GM12878 (cell line): ENCODE measurements at regions not wholly inside any gene's neighbourhood (a gene's known extent, or its start where the extent isn't known, plus 50 kb on each side); places are given as distances from the start of the nearest gene placed in this dataset.

ENCODE experiments used
- CEBPB ChIP-seq, 2 experiments: fragments of 150-350 bp in 1 of 2; IDR thresholded peaks; 2 replicates each; pipeline ENCODE4 v1.6.1; 2012 to 2014; ENCODE audit warnings: low read depth in 2 of 2, low read length in 2 of 2, borderline replicate concordance in 1 of 2, inconsistent platforms in 1 of 2
- CHD4 ChIP-seq: fragments of 200-600 bp; sonication (generic); IDR thresholded peaks from 2 replicates; pipeline ENCODE4 v1.6.1; 2016; ENCODE audit warnings: mild to moderate bottlenecking
- GABPA ChIP-seq: IDR thresholded peaks from 2 replicates; pipeline ENCODE4 v1.6.1; 2014; ENCODE audit warnings: antibody characterized with exemption, low read depth, mild to moderate bottlenecking, inconsistent platforms
- NR2C2 ChIP-seq: IDR thresholded peaks from 2 replicates; pipeline ENCODE4 v1.6.1; 2011; ENCODE audit warnings: borderline replicate concordance, low read depth; ENCODE audit not compliant: control insufficient read depth, insufficient read length
- POLR2A ChIP-seq: IDR thresholded peaks from 2 replicates; pipeline ENCODE4 v1.6.1; 2011; ENCODE audit warnings: low read depth, mild to moderate bottlenecking, low read length
- STAT1 ChIP-seq: fragments of 450-650 bp; conservative IDR thresholded peaks from 2 replicates; pipeline ENCODE4 v1.6.1; 2014; ENCODE audit warnings: antibody characterized with exemption, mild to moderate bottlenecking
- TCF3 ChIP-seq: IDR thresholded peaks from 2 replicates; pipeline ENCODE4 v1.6.1; 2012; ENCODE audit warnings: low read depth, mild to moderate bottlenecking, low read length, borderline replicate concordance; ENCODE audit not compliant: insufficient read depth

- TF ChIP-seq CHD4 (no peak), POLR2A (no peak), GABPA (no peak), TCF3 (no peak), STAT1 (no peak), CEBPB (IDR thresholded peaks at IDR 0.05; ENCODE audit: borderline replicate concordance in 1 of 2, low read depth in 2 of 2, low read length in 2 of 2) (no peak), NR2C2 (no peak)
Observed at GRCh38 chr13:99124046-99124400, 76.6 kb upstream of the UBAC2 start.
